Embryonic facial prominence (tissue), 1 donor: ENCODE measurements at regions not wholly inside any gene's neighbourhood (a gene's known extent, or its start where the extent isn't known, plus 50 kb on each side); places are given as distances from the start of the nearest gene placed in this dataset.
A peak's percentile ranks its signal among the peaks of the same experiment; 100 is the strongest.
"Not testable (repeated sequence)": the region's sequence is repeated elsewhere in the genome, so short reads cannot be mapped to it uniquely, and the experiment has no call there.

Source experiments
- DNase-seq: peaks from one replicate; pipeline ENCODE4 v3.0.0-alpha.2; 2016; ENCODE audit errors: extremely low spot score

- no peak for DNase-seq
Observed at GRCh38 chr16:51543971-51544370, 392.9 kb upstream of the SALL1 start.

- peak; percentile 18 for DNase-seq
Observed at GRCh38 chr16:51542981-51543815, 392.1 kb upstream of the SALL1 start.

GRCh38 chr16:51540259-51540658, 389.2 kb upstream of the SALL1 start:
- DNase-seq = no peak

GRCh38 chr16:51538707-51539498, 387.8 kb upstream of the SALL1 start:
- no peak for DNase-seq

DNA sequence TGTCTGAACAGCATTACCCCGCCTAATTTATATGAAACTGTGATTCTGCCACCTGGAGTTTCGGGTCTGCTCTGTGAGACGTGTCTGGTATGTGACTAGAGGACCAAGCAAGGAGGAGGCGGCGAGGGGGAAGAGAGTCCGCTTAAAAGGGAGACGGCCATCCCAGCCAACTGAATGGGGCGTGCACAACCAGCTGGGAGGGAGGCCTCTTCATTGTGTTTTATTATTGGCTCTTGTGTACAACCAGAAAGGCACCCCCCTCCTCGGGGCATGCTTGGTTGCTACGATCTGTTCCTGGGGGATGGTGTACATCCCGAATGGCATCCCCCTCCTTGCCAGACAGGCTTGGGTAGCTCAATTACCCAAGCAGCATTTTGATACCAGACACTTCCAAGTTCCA, 384.5 kb upstream of the SALL1 start:
- no peak for DNase-seq

DNA sequence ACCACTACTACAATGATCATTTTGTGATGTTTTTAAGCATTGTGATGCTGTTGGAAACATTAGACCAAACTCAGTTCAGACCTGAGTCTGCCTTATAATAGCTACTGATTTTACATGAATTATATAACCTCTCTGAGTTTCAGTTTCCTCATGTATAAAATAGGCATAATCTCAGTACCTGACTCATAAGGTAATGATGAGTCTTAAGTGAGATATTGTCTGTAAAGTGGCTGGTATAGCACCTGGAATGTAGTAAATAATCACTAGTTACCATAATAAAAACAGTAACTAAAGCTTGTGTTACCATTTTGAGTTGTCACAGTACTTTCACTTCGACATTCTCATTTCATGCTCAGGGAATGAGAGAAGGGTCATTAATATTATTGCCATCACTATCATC, 381.5 kb upstream of the SALL1 start:
- DNase-seq = no peak

DNA sequence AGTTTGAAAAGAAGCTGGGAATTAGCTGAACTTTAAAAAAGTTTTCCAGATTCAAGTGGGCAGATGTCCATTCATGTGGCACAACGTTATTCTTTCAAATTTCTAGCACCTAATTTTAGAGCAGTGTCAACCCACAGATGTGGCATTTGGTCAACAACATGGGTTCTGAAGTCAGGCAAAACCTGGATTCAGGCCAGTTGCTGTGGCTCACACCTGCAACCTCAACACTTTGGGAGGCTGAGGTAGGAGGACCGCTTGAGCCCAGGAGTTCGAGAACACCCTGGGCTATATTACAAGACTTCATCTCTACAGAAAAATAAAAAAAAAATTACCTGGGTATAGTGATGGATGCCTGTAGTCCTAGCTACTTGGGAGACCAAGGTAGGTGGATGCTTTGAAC, 380.2 kb upstream of the SALL1 start:
- no peak for DNase-seq

- no peak for DNase-seq
Observed at GRCh38 chr16:51527349-51527748, 376.3 kb upstream of the SALL1 start.

GRCh38 chr16:51526621-51527020, 375.6 kb upstream of the SALL1 start:
- no peak for DNase-seq

GRCh38 chr16:51524555-51525373, 373.7 kb upstream of the SALL1 start:
- no peak for DNase-seq

GRCh38 chr16:51524070-51524469, 373.0 kb upstream of the SALL1 start:
- no peak for DNase-seq

DNA sequence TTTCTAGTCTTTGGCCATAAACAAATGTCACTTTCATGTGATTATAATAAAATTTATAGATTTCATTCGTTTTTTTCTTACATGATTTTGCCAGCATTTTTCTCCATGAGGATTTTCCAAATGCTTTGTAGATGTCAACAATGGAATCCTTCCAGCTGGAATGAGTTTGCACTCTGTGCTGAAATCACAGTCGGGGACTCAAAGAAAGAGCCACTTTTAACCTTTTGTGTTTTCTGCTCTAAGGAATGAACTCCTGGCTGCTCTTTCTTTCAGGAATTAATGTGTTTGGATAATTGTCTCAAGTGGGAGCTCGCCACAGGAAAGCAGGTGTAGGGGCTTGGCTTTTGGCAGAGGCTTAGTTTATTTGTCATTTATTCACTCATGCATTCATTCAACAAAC, 372.3 kb upstream of the SALL1 start:
- DNase-seq = no peak

DNA sequence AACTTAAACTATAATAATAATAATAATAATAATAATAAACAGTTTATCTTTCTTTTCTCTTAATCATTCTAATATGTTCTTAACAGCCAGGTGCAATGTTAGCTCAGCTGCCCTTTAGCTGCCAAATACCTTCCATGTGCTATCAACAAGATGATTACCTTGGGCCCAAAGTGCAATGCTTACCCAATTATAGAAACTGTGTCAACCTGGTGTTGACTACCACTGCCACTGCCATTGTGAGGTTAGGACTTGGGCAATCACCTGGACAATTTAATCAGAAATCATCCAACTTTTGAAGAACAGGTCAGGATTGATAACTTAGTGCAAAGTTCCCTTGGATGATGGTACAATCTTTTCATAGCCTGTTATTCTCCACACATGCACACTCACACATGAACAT, 371.8 kb upstream of the SALL1 start:
- DNase-seq = no peak

GRCh38 chr16:51516960-51517359, 365.9 kb upstream of the SALL1 start:
- DNase-seq = not testable (repeated sequence)

GRCh38 chr16:51510416-51510815, 359.3 kb upstream of the SALL1 start:
- DNase-seq = no peak

- DNase-seq = no peak
Observed at GRCh38 chr16:51509336-51509735, 358.3 kb upstream of the SALL1 start.

- DNase-seq = no peak
Observed at GRCh38 chr16:51508490-51509212, 357.6 kb upstream of the SALL1 start.

DNA sequence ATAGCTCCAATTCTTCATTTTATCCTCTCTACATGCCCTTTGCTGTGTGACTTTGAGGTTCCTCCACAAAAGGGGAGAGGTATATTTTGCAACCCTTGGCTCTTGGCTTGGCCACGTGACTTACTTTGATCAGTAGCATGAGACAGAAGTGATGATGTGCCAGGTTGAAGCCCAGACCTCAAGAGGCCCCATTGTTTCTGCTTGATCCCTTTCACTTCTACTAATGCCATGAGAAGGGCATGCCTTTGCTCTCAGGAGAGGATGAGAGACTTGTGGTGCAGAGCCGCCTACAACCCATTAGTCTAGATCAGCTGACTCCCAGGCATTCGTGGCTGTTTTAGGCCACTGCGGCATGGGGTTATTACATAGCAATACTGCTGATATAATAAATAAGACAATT, 356.2 kb upstream of the SALL1 start:
- no peak for DNase-seq

- DNase-seq = no peak
Observed at GRCh38 chr16:51500306-51500705, 349.2 kb upstream of the SALL1 start.

- DNase-seq = no peak
Observed at GRCh38 chr16:51497541-51498211, 346.6 kb upstream of the SALL1 start.

DNA sequence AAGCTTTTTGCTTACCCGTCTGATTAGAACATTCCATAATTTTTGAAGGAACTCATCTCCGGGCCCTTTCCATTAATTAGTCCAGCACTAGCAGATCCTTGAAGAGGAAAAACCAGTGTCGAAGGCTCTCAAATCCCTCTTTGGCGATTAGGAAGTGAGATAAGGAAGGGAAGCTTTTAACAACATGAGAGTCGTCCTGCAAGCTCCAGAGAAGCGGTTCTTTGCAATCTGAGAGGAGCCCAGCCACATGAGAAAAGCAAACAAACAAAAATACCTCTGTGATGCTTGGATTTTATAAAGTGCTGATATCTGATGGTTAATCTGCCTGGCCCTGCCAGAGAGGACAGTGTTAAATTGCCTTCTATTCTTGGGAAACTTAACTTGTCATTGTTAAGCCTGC, 339.8 kb upstream of the SALL1 start:
- no peak for DNase-seq
